Panc1 (cell line): ENCODE measurements at regions not wholly inside any gene's neighbourhood (a gene's known extent, or its start where the extent isn't known, plus 50 kb on each side); places are given as distances from the start of the nearest gene placed in this dataset.

Experiments used
- ATAC-seq: fragments of 200-7000 bp; cut with Tn5 transposase; 2 replicates; pipeline ENCODE4 v1.9.1; 2020; ENCODE audit warnings: mild to moderate bottlenecking, moderate library complexity
- BruUV-seq: library from RNA; stranded (reverse); fragments of 400-500 nt; replicated peaks from 2 replicates; lab custom pipeline; 2021; lab: Mats Ljungman, UMichigan
- CTCF ChIA-PET: fragments of 300-600 bp; sonication (Branson Sonifier 250); formaldehyde crosslinking; loops from one replicate; lab custom pipeline; 2022; ENCODE audit warnings: antibody characterized with exemption; lab: Charles Lee
- POLR2A ChIA-PET: fragments of 300-600 bp; sonication (Branson Sonifier 250); formaldehyde crosslinking; loops from one replicate; lab custom pipeline; 2022; ENCODE audit warnings: antibody characterized with exemption; lab: Charles Lee
- DNase-seq: peaks from one replicate; pipeline ENCODE4 v3.0.0-alpha.2; 2010; ENCODE audit warnings: low read depth, low spot score
- H3K27ac ChIP-seq: 2 replicates; pipeline ENCODE4 v1.5.1; 2011; ENCODE audit warnings: mild to moderate bottlenecking, low read length, inconsistent platforms
- H3K27me3 ChIP-seq: fragments of 200-500 bp; sonication (Bioruptor generic); 2 replicates; pipeline ENCODE4 v1.6.0; 2014; ENCODE audit warnings: low read length, inconsistent platforms; ENCODE audit not compliant: control insufficient read depth, insufficient read depth
- H3K36me3 ChIP-seq: fragments of 200-500 bp; sonication (Bioruptor generic); 2 replicates; pipeline ENCODE4 v1.5.1; 2014; ENCODE audit warnings: inconsistent platforms, mild to moderate bottlenecking, low read length, moderate library complexity; ENCODE audit not compliant: control insufficient read depth, insufficient read depth
- H3K4me1 ChIP-seq: 2 replicates; pipeline ENCODE4 v1.5.1; 2011; ENCODE audit warnings: inconsistent platforms, mild to moderate bottlenecking, low read length, moderate library complexity; ENCODE audit not compliant: control insufficient read depth, insufficient read depth
- H3K4me3 ChIP-seq, 2 experiments: 2 replicates each; pipeline ENCODE4 v1.5.1; 2011 to 2012; ENCODE audit warnings: low read depth in 2 of 2, low read length in 2 of 2, mild to moderate bottlenecking in 2 of 2, inconsistent platforms in 1 of 2, moderate library complexity in 1 of 2
- H3K9me3 ChIP-seq: fragments of 200-500 bp; sonication (Bioruptor generic); 2 replicates; pipeline ENCODE4 v1.5.1; 2014; ENCODE audit warnings: low read depth, mild to moderate bottlenecking, inconsistent platforms, low read length, moderate library complexity; ENCODE audit not compliant: control insufficient read depth, insufficient read depth
- CTCF ChIP-seq: fragments of 450-650 bp; IDR thresholded peaks from 2 replicates; pipeline ENCODE4 v1.5.1; 2017; ENCODE audit warnings: mild to moderate bottlenecking
- POLR2AphosphoS5 ChIP-seq: IDR thresholded peaks from 2 replicates; pipeline ENCODE4 v1.6.1; 2012; ENCODE audit warnings: mild to moderate bottlenecking, low read depth, low read length, moderate library complexity
- SIN3A ChIP-seq: IDR thresholded peaks from 2 replicates; pipeline ENCODE4 v1.6.1; 2012; ENCODE audit warnings: low read depth, mild to moderate bottlenecking, low read length, moderate library complexity, borderline replicate concordance; ENCODE audit not compliant: insufficient read depth
- TCF7L2 ChIP-seq: IDR thresholded peaks from 2 replicates; pipeline ENCODE4 v1.6.1; 2011; ENCODE audit warnings: mild to moderate bottlenecking, low read depth, low read length, inconsistent platforms
- in situ Hi-C: cut with HindIII; loops from 2 replicates; pipeline ENCODE4 v1.10.0; 2016; ENCODE audit warnings: low sequenced_read_pairs, low pct_unique_long_range_greater_than_20kb
- intact Hi-C: fragments of 100-400 bp; cut with micrococcal nuclease; formaldehyde crosslinking; loops from one replicate; pipeline ENCODE4 v1.10.0; 2022; ENCODE audit not compliant: unreplicated experiment
- TF ChIP-seq, protein P1 (sequence below), 2 experiments: IDR thresholded peaks; 2 replicates each; pipeline ENCODE4 v1.6.1; 2011 to 2012; ENCODE audit warnings: low read depth in 2 of 2, control low read depth in 1 of 2, low read length in 1 of 2, mild to moderate bottlenecking in 1 of 2, moderate library complexity in 1 of 2; ENCODE audit not compliant: insufficient read depth in 1 of 2

DNA sequence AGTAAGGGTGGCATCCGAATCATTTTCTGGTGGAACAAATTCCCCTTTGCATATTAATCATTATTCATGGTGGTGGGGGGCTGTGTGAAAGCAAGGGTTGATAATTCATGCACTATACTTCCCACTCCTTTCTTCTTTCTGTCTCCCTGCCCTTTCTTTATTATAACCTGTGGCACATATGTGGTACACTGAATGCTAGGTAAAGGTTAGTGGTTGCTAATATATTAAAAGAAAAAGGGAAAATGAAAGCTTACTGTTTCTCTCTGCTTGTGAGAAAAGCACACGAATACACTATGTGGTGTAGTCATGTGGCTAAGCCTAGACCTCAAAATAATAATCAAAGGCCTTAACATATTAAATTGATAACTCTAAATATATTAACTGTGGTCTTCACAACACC lies 178.4 kb upstream of the RPS6KA3 start:
- no peak for DNase-seq
- TF ChIP-seq CTCF (no peak), SIN3A (no peak), POLR2AphosphoS5 (no peak), TCF7L2 (no peak)
- TF ChIP-seq, protein P1, sequence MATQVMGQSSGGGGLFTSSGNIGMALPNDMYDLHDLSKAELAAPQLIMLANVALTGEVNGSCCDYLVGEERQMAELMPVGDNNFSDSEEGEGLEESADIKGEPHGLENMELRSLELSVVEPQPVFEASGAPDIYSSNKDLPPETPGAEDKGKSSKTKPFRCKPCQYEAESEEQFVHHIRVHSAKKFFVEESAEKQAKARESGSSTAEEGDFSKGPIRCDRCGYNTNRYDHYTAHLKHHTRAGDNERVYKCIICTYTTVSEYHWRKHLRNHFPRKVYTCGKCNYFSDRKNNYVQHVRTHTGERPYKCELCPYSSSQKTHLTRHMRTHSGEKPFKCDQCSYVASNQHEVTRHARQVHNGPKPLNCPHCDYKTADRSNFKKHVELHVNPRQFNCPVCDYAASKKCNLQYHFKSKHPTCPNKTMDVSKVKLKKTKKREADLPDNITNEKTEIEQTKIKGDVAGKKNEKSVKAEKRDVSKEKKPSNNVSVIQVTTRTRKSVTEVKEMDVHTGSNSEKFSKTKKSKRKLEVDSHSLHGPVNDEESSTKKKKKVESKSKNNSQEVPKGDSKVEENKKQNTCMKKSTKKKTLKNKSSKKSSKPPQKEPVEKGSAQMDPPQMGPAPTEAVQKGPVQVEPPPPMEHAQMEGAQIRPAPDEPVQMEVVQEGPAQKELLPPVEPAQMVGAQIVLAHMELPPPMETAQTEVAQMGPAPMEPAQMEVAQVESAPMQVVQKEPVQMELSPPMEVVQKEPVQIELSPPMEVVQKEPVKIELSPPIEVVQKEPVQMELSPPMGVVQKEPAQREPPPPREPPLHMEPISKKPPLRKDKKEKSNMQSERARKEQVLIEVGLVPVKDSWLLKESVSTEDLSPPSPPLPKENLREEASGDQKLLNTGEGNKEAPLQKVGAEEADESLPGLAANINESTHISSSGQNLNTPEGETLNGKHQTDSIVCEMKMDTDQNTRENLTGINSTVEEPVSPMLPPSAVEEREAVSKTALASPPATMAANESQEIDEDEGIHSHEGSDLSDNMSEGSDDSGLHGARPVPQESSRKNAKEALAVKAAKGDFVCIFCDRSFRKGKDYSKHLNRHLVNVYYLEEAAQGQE (IDR thresholded peaks at IDR 0.05; ENCODE audit: insufficient read depth in 1 of 2, low read depth in 2 of 2, low read length in 1 of 2): no peak
- BruUV-seq: no TSS peak
- intact Hi-C loops (no loop called here), in situ Hi-C loops (no loop called here)
- POLR2A ChIA-PET: no interaction called here
- ATAC-seq: no peak
- H3K27ac ChIP-seq: no peak overlapping the region
- H3K9me3 ChIP-seq: no peaks in the 10 kb centered on the region
- no peaks in the 10 kb centered on the region for H3K27me3 ChIP-seq
- no peaks in the 10 kb centered on the region for H3K4me1 ChIP-seq
- no peaks in the 10 kb centered on the region for H3K36me3 ChIP-seq
- no peak overlapping the region for H3K4me3 ChIP-seq
- CTCF ChIA-PET: no interaction called here

DNA sequence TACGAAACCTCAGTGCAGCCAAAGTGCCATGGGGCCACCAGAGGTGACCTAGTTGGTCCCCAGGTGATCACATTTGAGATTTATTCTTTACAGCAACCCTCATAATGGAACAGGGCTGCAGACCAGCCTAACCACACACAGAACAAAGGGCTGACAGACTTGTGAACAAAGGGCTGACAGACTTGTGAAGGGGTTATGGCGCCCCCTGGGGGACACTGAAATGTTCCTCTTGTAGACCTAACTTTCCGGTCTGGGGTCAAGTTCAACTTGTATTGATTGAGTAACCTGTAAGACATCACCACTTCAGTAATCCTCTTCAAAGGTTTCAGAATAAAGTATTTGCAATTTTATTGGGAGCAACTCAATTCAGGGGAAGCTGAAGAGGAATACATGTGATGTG lies 175.9 kb upstream of the RPS6KA3 start:
- intact Hi-C loops (loop anchor here (2.0 to 5.0 kb wide), 2 partner anchors 145 to 190 kb away; no protein-coding TSS in a partner anchor), in situ Hi-C loops (no loop called here)
- ChIA-PET CTCF (no interaction called here), POLR2A (no interaction called here)
- no peaks in the 10 kb centered on the region for H3K27me3 ChIP-seq
- ATAC-seq (peak; percentile 70; the same call in 1 of the 2 replicates), DNase-seq (peak; percentile 32)
- TF ChIP-seq SIN3A (no peak), CTCF (peak; percentile 74)
- no TSS peak for BruUV-seq
- no peaks in the 10 kb centered on the region for H3K9me3 ChIP-seq
- H3K4me3 ChIP-seq: no peak overlapping the region
- no peaks in the 10 kb centered on the region for H3K36me3 ChIP-seq
- H3K27ac ChIP-seq: no peak overlapping the region
- H3K4me1 ChIP-seq: no peaks in the 10 kb centered on the region
